ENCODE measurements at regions not wholly inside any gene's neighbourhood (a gene's known extent, or its start where the extent isn't known, plus 50 kb on each side); places are given as distances from the start of the nearest gene placed in this dataset.
"Not testable (repeated sequence)": the region's sequence is repeated elsewhere in the genome, so short reads cannot be mapped to it uniquely, and the experiment has no call there.

- DNase-seq = no peak
These were observed 143.0 kb downstream of the EMP1 start for GRCh38 chr12:13339538-13339937.

GRCh38 chr12:13339091-13339490 is 142.6 kb downstream of the EMP1 start:
- no peak for DNase-seq

- peak; percentile 39 for DNase-seq
These were observed 141.3 kb downstream of the EMP1 start for GRCh38 chr12:13337791-13338190.

- DNase-seq = no peak
These were observed 139.7 kb downstream of the EMP1 start for GRCh38 chr12:13336216-13336615.

GRCh38 chr12:13328535-13328934 is 132.0 kb downstream of the EMP1 start:
- no peak for DNase-seq

GRCh38 chr12:13326076-13326475 is 129.6 kb downstream of the EMP1 start:
- DNase-seq = peak; percentile 46

GRCh38 chr12:13325037-13325436 is 128.5 kb downstream of the EMP1 start:
- DNase-seq = not testable (repeated sequence)

- no peak for DNase-seq
These were observed 121.9 kb downstream of the EMP1 start for GRCh38 chr12:13318231-13319015.

GRCh38 chr12:13316587-13317246 is 120.2 kb downstream of the EMP1 start:
- no peak for DNase-seq

GRCh38 chr12:13313886-13314285 is 117.4 kb downstream of the EMP1 start:
- DNase-seq = no peak

GRCh38 chr12:13311551-13311950 is 115.0 kb downstream of the EMP1 start:
- DNase-seq = no peak

GRCh38 chr12:13307143-13307816 is 110.8 kb downstream of the EMP1 start:
- DNase-seq = no peak

GRCh38 chr12:13304924-13305323 is 108.4 kb downstream of the EMP1 start:
- DNase-seq = no peak

- no peak for DNase-seq
These were observed 102.9 kb downstream of the EMP1 start for GRCh38 chr12:13299457-13299856.

- DNase-seq = no peak
These were observed 96.6 kb downstream of the EMP1 start for GRCh38 chr12:13293096-13293495.

- no peak for DNase-seq
These were observed 93.2 kb downstream of the EMP1 start for GRCh38 chr12:13289653-13290289.

- no peak for DNase-seq
These were observed 92.6 kb downstream of the EMP1 start for GRCh38 chr12:13288937-13289652.

GRCh38 chr12:13288501-13288900 is 92.0 kb downstream of the EMP1 start:
- DNase-seq = no peak

GRCh38 chr12:13283867-13284266 is 87.3 kb downstream of the EMP1 start:
- no peak for DNase-seq

- no peak for DNase-seq
These were observed 86.3 kb downstream of the EMP1 start for GRCh38 chr12:13282861-13283260.

GRCh38 chr12:13278249-13278787 is 81.8 kb downstream of the EMP1 start:
- peak; percentile 24 for DNase-seq

- peak; percentile 88 for DNase-seq
These were observed 80.8 kb downstream of the EMP1 start for GRCh38 chr12:13277293-13277692.
